ENCODE measurements at regions not wholly inside any gene's neighbourhood (a gene's known extent, or its start where the extent isn't known, plus 50 kb on each side); places are given as distances from the start of the nearest gene placed in this dataset.

GRCh38 chr21:36646645-36647044 is 52.3 kb upstream of the SIM2 start:
- TF ChIP-seq, protein P1, sequence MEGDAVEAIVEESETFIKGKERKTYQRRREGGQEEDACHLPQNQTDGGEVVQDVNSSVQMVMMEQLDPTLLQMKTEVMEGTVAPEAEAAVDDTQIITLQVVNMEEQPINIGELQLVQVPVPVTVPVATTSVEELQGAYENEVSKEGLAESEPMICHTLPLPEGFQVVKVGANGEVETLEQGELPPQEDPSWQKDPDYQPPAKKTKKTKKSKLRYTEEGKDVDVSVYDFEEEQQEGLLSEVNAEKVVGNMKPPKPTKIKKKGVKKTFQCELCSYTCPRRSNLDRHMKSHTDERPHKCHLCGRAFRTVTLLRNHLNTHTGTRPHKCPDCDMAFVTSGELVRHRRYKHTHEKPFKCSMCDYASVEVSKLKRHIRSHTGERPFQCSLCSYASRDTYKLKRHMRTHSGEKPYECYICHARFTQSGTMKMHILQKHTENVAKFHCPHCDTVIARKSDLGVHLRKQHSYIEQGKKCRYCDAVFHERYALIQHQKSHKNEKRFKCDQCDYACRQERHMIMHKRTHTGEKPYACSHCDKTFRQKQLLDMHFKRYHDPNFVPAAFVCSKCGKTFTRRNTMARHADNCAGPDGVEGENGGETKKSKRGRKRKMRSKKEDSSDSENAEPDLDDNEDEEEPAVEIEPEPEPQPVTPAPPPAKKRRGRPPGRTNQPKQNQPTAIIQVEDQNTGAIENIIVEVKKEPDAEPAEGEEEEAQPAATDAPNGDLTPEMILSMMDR (IDR thresholded peaks at IDR 0.05), result no peak
- DNase-seq (ENCODE audit: low spot score), result no peak

GRCh38 chr21:36647279-36648093 is 51.4 kb upstream of the SIM2 start:
- DNase-seq (ENCODE audit: low spot score), result no peak
- no peak overlapping the region for H3K27ac ChIP-seq
- TF ChIP-seq, protein P1 (IDR thresholded peaks at IDR 0.05), result no peak

More at GRCh38 chr21:36646645-36647044, 52.3 kb upstream of the SIM2 start:
- no peak overlapping the region for H3K4me3 ChIP-seq
- H3K27ac ChIP-seq, result no peak overlapping the region

More at GRCh38 chr21:36647279-36648093, 51.4 kb upstream of the SIM2 start:
- H3K4me3 ChIP-seq, result no peak overlapping the region

Data from coronary artery (tissue), 2 donors.